Right lobe of liver (tissue), 6 donors: ENCODE measurements at regions not wholly inside any gene's neighbourhood (a gene's known extent, or its start where the extent isn't known, plus 50 kb on each side); places are given as distances from the start of the nearest gene placed in this dataset.

ENCODE experiments used
- ATAC-seq, 4 donors: fragments of 200-7000 bp; cut with Tn5 transposase; one replicate each; pipeline ENCODE4 v1.9.1; 2020; ENCODE audit warnings: mild to moderate bottlenecking in 4 of 4, moderate library complexity in 4 of 4
- DNase-seq, 3 donors: peaks; one replicate each; pipeline ENCODE4 v3.0.0-alpha.2; 2020
- H3K27ac ChIP-seq, 3 donors: fragments of 200-600 bp; one replicate each; pipeline ENCODE4 v1.8.0; 2022
- H3K27me3 ChIP-seq, 2 donors: fragments of 200-600 bp; one replicate each; pipeline ENCODE4 v1.8.0; 2022
- H3K36me3 ChIP-seq, 4 donors: fragments of 200-600 bp; sonication (generic) in 1 of 4; one replicate each; pipeline versions ENCODE4 v1.5.1 to v1.8.0; 2017 to 2022; ENCODE audit warnings: control low read depth in 1 of 4
- H3K4me1 ChIP-seq, 4 donors: fragments of 200-600 bp; sonication (generic) in 1 of 4; one replicate each; pipeline versions ENCODE4 v1.5.1 to v1.8.0; 2017 to 2022; ENCODE audit warnings: control low read depth in 1 of 4
- H3K4me3 ChIP-seq, 3 donors: fragments of 200-600 bp; one replicate each; pipeline ENCODE4 v1.8.0; 2022
- H3K9me3 ChIP-seq, 4 donors: fragments of 200-600 bp; sonication (generic) in 1 of 4; one replicate each; pipeline versions ENCODE4 v1.5.1 to v1.8.0; 2017 to 2022; ENCODE audit warnings: control low read depth in 1 of 4
- POLR2A ChIP-seq: fragments of 450-650 bp; IDR thresholded peaks from one replicate; pipeline ENCODE4 v1.6.1; 2017; ENCODE audit warnings: antibody characterized with exemption, mild to moderate bottlenecking
- WGBS: methylation state at CpG from one replicate; pipeline ENCODE4 v1.1.6; 2018; ENCODE audit warnings: low coverage, low lambda C conversion rate; ENCODE audit not compliant: insufficient coverage; ENCODE audit errors: missing lambda C conversion rate; 5-methylcytosine and 5-hydroxymethylcytosine counted together
- intact Hi-C, 2 donors: fragments of 100-400 bp; cut with DNase I; formaldehyde crosslinking; loops; one replicate each; pipeline versions ENCODE4 v1.11.2 to v1.14.1; 2022
- TF ChIP-seq, protein P1 (sequence below), 4 donors: fragments of 200-600 bp in 3 of 4; fragments of 450-650 bp in 1 of 4; IDR thresholded peaks; one replicate each; pipeline versions ENCODE4 v1.5.1 to v1.8.0; 2016 to 2022; ENCODE audit warnings: antibody characterized with exemption in 4 of 4, mild to moderate bottlenecking in 2 of 4
- donor health status: DM: no; HTN: yes; CAD: no.
- donor health status: DM: no; HTN: no; CAD: no.
- donor health status: DM: no; HTN: no; CAD: no.
- donor health status: DM: no; HTN: yes; CAD: no.
- donor health status: DM: no; HTN: yes; CAD: no.

DNA sequence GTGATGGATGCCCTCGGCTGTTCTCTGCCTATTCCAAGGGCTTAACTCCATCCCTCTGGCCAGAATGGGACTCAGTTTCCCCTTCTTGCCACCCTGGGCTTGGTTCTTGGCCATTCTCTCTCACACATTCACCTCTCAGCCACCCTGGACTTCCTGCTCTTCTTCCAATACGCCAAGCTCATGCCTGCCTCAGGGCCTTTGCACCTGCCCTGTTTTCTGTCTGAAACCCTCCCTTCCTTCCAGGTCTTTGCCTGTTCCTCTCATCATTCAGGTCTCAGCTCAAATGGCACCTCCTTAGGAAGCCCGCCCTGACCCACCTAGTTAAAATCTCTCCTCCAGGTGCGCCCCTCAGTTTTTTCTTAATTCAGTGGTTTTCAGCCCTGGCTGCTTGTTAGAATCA is 76.6 kb upstream of the TP53I11 start:
- Histone ChIP-seq H3K4me3 (no peak overlapping the region), H3K27me3 (no peaks in the 10 kb centered on the region), H3K36me3 (no peaks in the 10 kb centered on the region), H3K4me1 (no peaks in the 10 kb centered on the region), H3K9me3 (no peaks in the 10 kb centered on the region), H3K27ac (peak overlapping the region in 1 of 3 donors; percentile 63)
- no peak for TF ChIP-seq POLR2A
- TF ChIP-seq, protein P1, sequence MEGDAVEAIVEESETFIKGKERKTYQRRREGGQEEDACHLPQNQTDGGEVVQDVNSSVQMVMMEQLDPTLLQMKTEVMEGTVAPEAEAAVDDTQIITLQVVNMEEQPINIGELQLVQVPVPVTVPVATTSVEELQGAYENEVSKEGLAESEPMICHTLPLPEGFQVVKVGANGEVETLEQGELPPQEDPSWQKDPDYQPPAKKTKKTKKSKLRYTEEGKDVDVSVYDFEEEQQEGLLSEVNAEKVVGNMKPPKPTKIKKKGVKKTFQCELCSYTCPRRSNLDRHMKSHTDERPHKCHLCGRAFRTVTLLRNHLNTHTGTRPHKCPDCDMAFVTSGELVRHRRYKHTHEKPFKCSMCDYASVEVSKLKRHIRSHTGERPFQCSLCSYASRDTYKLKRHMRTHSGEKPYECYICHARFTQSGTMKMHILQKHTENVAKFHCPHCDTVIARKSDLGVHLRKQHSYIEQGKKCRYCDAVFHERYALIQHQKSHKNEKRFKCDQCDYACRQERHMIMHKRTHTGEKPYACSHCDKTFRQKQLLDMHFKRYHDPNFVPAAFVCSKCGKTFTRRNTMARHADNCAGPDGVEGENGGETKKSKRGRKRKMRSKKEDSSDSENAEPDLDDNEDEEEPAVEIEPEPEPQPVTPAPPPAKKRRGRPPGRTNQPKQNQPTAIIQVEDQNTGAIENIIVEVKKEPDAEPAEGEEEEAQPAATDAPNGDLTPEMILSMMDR (IDR thresholded peaks at IDR 0.05): no peak
- DNase-seq: no peak
- no peak for ATAC-seq
- WGBS: 96% methylated on average over 3 of the region's 4 CpGs
- intact Hi-C loops: no loop called here

DNA sequence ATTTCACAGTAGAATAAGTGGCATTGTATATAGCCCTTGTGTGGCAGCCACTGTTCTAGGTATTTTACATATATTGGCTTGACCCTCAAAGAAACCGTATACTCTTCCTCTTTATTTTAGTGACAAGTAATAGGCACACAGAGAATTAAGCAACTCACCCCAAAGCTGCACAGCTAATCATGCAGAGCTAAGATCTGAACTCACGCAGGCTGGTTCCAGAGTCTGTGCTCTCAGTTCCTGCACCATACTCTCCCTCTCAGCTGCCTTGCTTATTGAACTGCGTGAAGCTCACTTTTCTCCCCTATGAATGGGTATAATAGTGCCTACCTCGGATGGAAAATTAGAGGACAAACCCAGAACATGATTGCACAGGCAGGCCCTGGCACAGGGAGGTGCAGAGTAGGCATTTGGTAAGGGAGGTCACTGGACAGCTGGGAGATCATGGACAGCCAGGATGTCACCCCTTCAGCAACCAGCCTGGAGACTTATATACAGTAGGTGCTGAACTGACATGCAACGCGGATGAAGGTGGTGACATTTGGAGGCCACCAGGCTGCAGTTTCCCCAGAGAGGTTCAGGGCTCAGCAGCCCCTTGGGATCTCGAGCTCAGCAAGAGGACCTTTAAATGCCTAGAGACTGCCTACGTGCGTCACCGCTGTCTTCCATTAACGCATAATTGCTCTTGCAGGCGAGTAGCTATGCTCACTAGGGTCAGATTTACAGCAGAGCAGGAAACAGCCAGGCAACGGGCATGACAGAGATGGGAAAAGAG is 78.4 kb upstream of the TP53I11 start:
- no peak for ATAC-seq
- Histone ChIP-seq H3K4me1 (no peaks in the 10 kb centered on the region), H3K9me3 (no peaks in the 10 kb centered on the region), H3K27me3 (no peaks in the 10 kb centered on the region), H3K36me3 (no peaks in the 10 kb centered on the region), H3K27ac (no peak overlapping the region), H3K4me3 (no peak overlapping the region)
- 70% methylated on average over 11 of the region's 13 CpGs for WGBS
- no peak for DNase-seq
- intact Hi-C loops: no loop called here
- TF ChIP-seq, protein P1 (IDR thresholded peaks at IDR 0.05): no peak
- no peak for TF ChIP-seq POLR2A

DNA sequence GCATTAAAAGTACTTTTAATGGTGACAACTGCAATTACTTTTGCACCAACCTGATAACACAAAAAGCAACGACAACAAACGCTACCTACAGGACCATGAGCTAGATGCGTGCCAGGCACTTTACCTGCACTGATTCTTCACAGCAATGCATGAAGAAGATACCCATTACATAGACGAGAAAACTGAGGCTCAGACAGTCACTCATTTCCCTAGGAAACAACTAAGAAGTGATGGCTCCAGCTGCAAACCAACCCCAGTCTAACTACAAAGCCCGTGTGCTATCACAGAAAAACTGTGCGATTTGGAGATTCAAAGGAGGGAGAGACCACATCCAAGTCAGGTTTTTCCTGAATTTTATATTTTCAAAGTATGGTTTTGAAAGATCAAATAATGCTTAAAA is 80.1 kb upstream of the TP53I11 start:
- H3K27ac ChIP-seq: no peak overlapping the region
- DNase-seq (no peak), ATAC-seq (no peak)
- no peaks in the 10 kb centered on the region for H3K27me3 ChIP-seq
- no peaks in the 10 kb centered on the region for H3K9me3 ChIP-seq
- no peak for TF ChIP-seq POLR2A
- TF ChIP-seq, protein P1 (IDR thresholded peaks at IDR 0.05): no peak
- no peaks in the 10 kb centered on the region for H3K36me3 ChIP-seq
- H3K4me3 ChIP-seq: no peak overlapping the region
- H3K4me1 ChIP-seq: no peaks in the 10 kb centered on the region
- intact Hi-C loops: no loop called here
- WGBS: 65% methylated on average over 6 of the region's 6 CpGs

DNA sequence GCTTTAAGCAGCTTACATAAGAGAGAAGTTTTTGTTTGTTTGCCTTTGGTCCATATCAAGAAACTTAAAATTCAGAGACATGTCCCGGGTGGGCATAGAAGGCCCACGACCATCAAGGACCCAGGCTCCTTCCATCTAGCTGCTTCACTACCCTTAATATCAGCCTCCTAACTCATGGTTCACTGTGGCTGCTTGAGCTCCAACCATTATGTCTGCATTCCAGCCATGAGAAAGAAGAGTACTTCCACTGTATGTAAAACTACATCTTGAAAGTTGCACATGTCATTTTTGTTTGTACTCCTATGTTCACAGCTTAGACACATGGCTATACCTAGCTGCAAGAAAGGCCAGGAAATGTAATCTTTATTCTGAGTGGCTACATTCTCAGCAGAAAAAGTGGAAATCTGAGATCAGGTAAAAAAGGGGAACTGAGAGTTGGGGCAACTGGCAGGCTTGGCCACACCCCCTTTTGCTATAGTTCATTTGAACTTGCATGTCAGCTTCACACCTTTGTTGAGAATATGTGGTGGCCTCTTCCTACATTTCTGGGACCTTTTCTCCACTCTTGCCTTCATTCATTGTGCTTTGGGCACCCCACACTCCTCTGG is 81.3 kb upstream of the TP53I11 start:
- TF ChIP-seq, protein P1 (IDR thresholded peaks at IDR 0.05): no peak
- H3K9me3 ChIP-seq: no peaks in the 10 kb centered on the region
- H3K36me3 ChIP-seq: no peaks in the 10 kb centered on the region
- no peak for DNase-seq
- H3K4me1 ChIP-seq: no peaks in the 10 kb centered on the region
- H3K27me3 ChIP-seq: no peaks in the 10 kb centered on the region
- H3K4me3 ChIP-seq: no peak overlapping the region
- no peak for ATAC-seq
- H3K27ac ChIP-seq: no peak overlapping the region
- intact Hi-C loops: no loop called here
- WGBS: 86% methylated on average over 2 of the region's 2 CpGs
